Upper lobe of left lung (tissue), 4 donors: ENCODE measurements at regions not wholly inside any gene's neighbourhood (a gene's known extent, or its start where the extent isn't known, plus 50 kb on each side); places are given as distances from the start of the nearest gene placed in this dataset.

Experiments used
- CTCF ChIP-seq, 6 experiments: fragments of 450-650 bp in 4 of 6; fragments of 200-600 bp in 2 of 6; sonication (generic) in 2 of 6; IDR thresholded peaks; one replicate each; pipeline ENCODE4 v1.5.1; 2016 to 2019; ENCODE audit warnings: antibody characterized with exemption in 6 of 6
- POLR2AphosphoS5 ChIP-seq, 2 donors: sonication (generic); formaldehyde crosslinking; IDR thresholded peaks; one replicate each; pipeline ENCODE4 v1.5.1; 2017; ENCODE audit warnings: antibody characterized with exemption in 2 of 2

GRCh38 chr22:22048981-22049531, 66.5 kb upstream of the TOP3B start:
- TF ChIP-seq CTCF (IDR thresholded peaks at IDR 0.05) (no peak), POLR2AphosphoS5 (IDR thresholded peaks at IDR 0.05) (no peak)
